HG03066 (cell line): ENCODE measurements at regions not wholly inside any gene's neighbourhood (a gene's known extent, or its start where the extent isn't known, plus 50 kb on each side); places are given as distances from the start of the nearest gene placed in this dataset.

Source experiments
- ATAC-seq: cut with Tn5 transposase; IDR thresholded peaks from one replicate; pipeline ENCODE4 v1.9.1; 2021; ENCODE audit warnings: low read depth; ENCODE audit not compliant: unreplicated experiment

GRCh38 chr6:104332364-104332763, 527.4 kb downstream of the HACE1 start:
- no peak for ATAC-seq

- ATAC-seq = peak; percentile 62
Observed at GRCh38 chr6:104326173-104327001, 533.3 kb downstream of the HACE1 start.

- ATAC-seq = no peak
Observed at GRCh38 chr6:104325341-104326172, 534.2 kb downstream of the HACE1 start.

GRCh38 chr6:104324301-104324700, 535.4 kb downstream of the HACE1 start:
- no peak for ATAC-seq

- no peak for ATAC-seq
Observed at GRCh38 chr6:104322841-104323240, 536.9 kb downstream of the HACE1 start.

- ATAC-seq = no peak
Observed at GRCh38 chr6:104321301-104321700, 538.4 kb downstream of the HACE1 start.

GRCh38 chr6:104320896-104321295, 538.8 kb downstream of the HACE1 start:
- ATAC-seq = no peak

GRCh38 chr6:104312851-104313250, 546.9 kb downstream of the HACE1 start:
- no peak for ATAC-seq

GRCh38 chr6:104306211-104306610, 553.5 kb downstream of the HACE1 start:
- no peak for ATAC-seq

- ATAC-seq = no peak
Observed at GRCh38 chr6:104305206-104305605, 554.5 kb downstream of the HACE1 start.

GRCh38 chr6:104301951-104302350, 557.8 kb downstream of the HACE1 start:
- ATAC-seq = no peak

GRCh38 chr6:104286641-104287040, 573.1 kb downstream of the HACE1 start:
- ATAC-seq = no peak

GRCh38 chr6:104284872-104285271, 574.8 kb downstream of the HACE1 start:
- ATAC-seq = no peak

GRCh38 chr6:104282581-104282980, 577.1 kb downstream of the HACE1 start:
- ATAC-seq = no peak

- ATAC-seq = no peak
Observed at GRCh38 chr6:104281370-104281769, 578.3 kb downstream of the HACE1 start.

- no peak for ATAC-seq
Observed at GRCh38 chr6:104268389-104268788, 591.3 kb downstream of the HACE1 start.

GRCh38 chr6:104266922-104267321, 592.8 kb downstream of the HACE1 start:
- ATAC-seq = no peak

- no peak for ATAC-seq
Observed at GRCh38 chr6:104256646-104257045, 603.1 kb downstream of the HACE1 start.

- no peak for ATAC-seq
Observed at GRCh38 chr6:104253236-104253635, 606.5 kb downstream of the HACE1 start.

- no peak for ATAC-seq
Observed at GRCh38 chr6:104252276-104252675, 607.4 kb downstream of the HACE1 start.

GRCh38 chr6:104251651-104252050, 608.1 kb downstream of the HACE1 start:
- no peak for ATAC-seq

GRCh38 chr6:104240865-104241264, 618.9 kb downstream of the HACE1 start:
- ATAC-seq = no peak
